ENCODE measurements at regions not wholly inside any gene's neighbourhood (a gene's known extent, or its start where the extent isn't known, plus 50 kb on each side); places are given as distances from the start of the nearest gene placed in this dataset.
A peak's percentile ranks its signal among the peaks of the same experiment; 100 is the strongest.
"Not testable (repeated sequence)": the region's sequence is repeated elsewhere in the genome, so short reads cannot be mapped to it uniquely, and the experiment has no call there.

GRCh38 chrY:11461406-11461805, 1239.6 kb upstream of the USP9Y start:
- not testable (repeated sequence) for H3K27me3 Mint-ChIP-seq (ENCODE audit: insufficient read depth); H3K9me3 Mint-ChIP-seq; H3K4me3 Mint-ChIP-seq; H3K36me3 Mint-ChIP-seq (ENCODE audit: low read depth); H3K4me1 Mint-ChIP-seq (ENCODE audit: low read depth); DNase-seq; H3K27ac Mint-ChIP-seq
- TF ChIP-seq CTCF (IDR thresholded peaks at IDR 0.05), result peak; percentile 65

DNA sequence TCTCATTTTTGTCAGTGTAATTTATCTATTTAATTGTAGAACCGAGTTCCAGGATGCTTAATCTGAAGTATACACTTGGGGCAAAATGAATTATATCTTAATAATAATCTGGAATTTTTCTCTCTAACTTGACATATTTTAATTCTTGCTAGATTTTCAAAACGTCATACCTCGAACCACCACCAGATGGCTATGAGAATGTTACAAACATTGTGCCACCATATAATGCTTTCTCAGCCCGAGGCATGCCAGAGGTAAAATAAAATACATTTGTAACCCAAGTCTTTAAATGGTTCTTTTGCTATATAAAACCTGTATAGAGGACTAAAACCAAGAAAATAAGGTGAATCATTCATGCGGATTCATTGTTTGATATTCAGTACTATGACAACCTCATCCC, 1234.3 kb upstream of the USP9Y start:
- H3K36me3 Mint-ChIP-seq (ENCODE audit: low read depth); H3K4me1 Mint-ChIP-seq (ENCODE audit: low read depth); H3K27me3 Mint-ChIP-seq (ENCODE audit: insufficient read depth); H3K9me3 Mint-ChIP-seq; H3K4me3 Mint-ChIP-seq; H3K27ac Mint-ChIP-seq: not testable (repeated sequence)
- DNase-seq, result peak; percentile 4
- peak; percentile 64 for TF ChIP-seq CTCF (IDR thresholded peaks at IDR 0.05)
